HG03097 (cell line): ENCODE measurements at regions not wholly inside any gene's neighbourhood (a gene's known extent, or its start where the extent isn't known, plus 50 kb on each side); places are given as distances from the start of the nearest gene placed in this dataset.
"Not testable (repeated sequence)": the region's sequence is repeated elsewhere in the genome, so short reads cannot be mapped to it uniquely, and the experiment has no call there.

Source experiments
- ATAC-seq: cut with Tn5 transposase; IDR thresholded peaks from one replicate; pipeline ENCODE4 v1.9.1; 2021; ENCODE audit not compliant: unreplicated experiment, low FRiP score

- no peak for ATAC-seq
Observed at GRCh38 chr6:141134723-141135122, 998.0 kb upstream of the GJE1 start.

GRCh38 chr6:141133836-141134235 lies 998.9 kb upstream of the GJE1 start:
- ATAC-seq, result no peak

- ATAC-seq, result no peak
Observed at GRCh38 chr6:141133346-141133745, 999.4 kb upstream of the GJE1 start.

GRCh38 chr6:141131616-141132015 lies 1001.1 kb upstream of the GJE1 start:
- ATAC-seq, result no peak

- ATAC-seq, result no peak
Observed at GRCh38 chr6:141123497-141123896, 1009.2 kb upstream of the GJE1 start.

GRCh38 chr6:141123049-141123448 lies 1009.7 kb upstream of the GJE1 start:
- ATAC-seq, result no peak

- ATAC-seq, result no peak
Observed at GRCh38 chr6:141118991-141119390, 1013.7 kb upstream of the GJE1 start.

- no peak for ATAC-seq
Observed at GRCh38 chr6:141117874-141118273, 1014.9 kb upstream of the GJE1 start.

- no peak for ATAC-seq
Observed at GRCh38 chr6:141110481-141110880, 1022.2 kb upstream of the GJE1 start.

- ATAC-seq, result no peak
Observed at GRCh38 chr6:141107591-141108160, 1025.0 kb upstream of the GJE1 start.

- ATAC-seq, result no peak
Observed at GRCh38 chr6:141105481-141105880, 1027.2 kb upstream of the GJE1 start.

GRCh38 chr6:141103246-141103645 lies 1029.5 kb upstream of the GJE1 start:
- no peak for ATAC-seq

GRCh38 chr6:141097471-141097870 lies 1035.3 kb upstream of the GJE1 start:
- no peak for ATAC-seq

GRCh38 chr6:141095308-141095707 lies 1037.4 kb upstream of the GJE1 start:
- ATAC-seq, result no peak

GRCh38 chr6:141088171-141088570 lies 1044.6 kb upstream of the GJE1 start:
- no peak for ATAC-seq

- ATAC-seq, result peak; percentile 83
Observed at GRCh38 chr6:141077355-141078333, 1055.1 kb upstream of the GJE1 start.

- ATAC-seq, result no peak
Observed at GRCh38 chr6:141057761-141058160, 1075.0 kb upstream of the GJE1 start.

- no peak for ATAC-seq
Observed at GRCh38 chr6:141056945-141057625, 1075.6 kb upstream of the GJE1 start.

- ATAC-seq, result no peak
Observed at GRCh38 chr6:141050471-141050870, 1082.3 kb upstream of the GJE1 start.

- ATAC-seq, result no peak
Observed at GRCh38 chr6:141048451-141048850, 1084.3 kb upstream of the GJE1 start.

GRCh38 chr6:141046496-141046895 lies 1086.2 kb upstream of the GJE1 start:
- ATAC-seq, result not testable (repeated sequence)
